Neural cell (in vitro differentiated cells): ENCODE measurements at regions not wholly inside any gene's neighbourhood (a gene's known extent, or its start where the extent isn't known, plus 50 kb on each side); places are given as distances from the start of the nearest gene placed in this dataset.

Experiments used
- CTCF ChIP-seq: fragments of 450-650 bp; IDR thresholded peaks from 2 replicates; pipeline ENCODE4 v1.5.1; 2014; ENCODE audit warnings: antibody characterized with exemption, mild to moderate bottlenecking, moderate library complexity; ENCODE audit not compliant: poor library complexity, severe bottlenecking
- EZH2 ChIP-seq: fragments of 200-600, 300-800 bp; shearing (Covaris generic), sonication (generic); IDR thresholded peaks from 2 replicates; pipeline ENCODE4 v1.6.1; 2014; ENCODE audit warnings: antibody characterized with exemption, low read length, borderline replicate concordance, mild to moderate bottlenecking; ENCODE audit not compliant: insufficient read depth, poor library complexity, severe bottlenecking
- MXI1 ChIP-seq: fragments of 450-650 bp; conservative IDR thresholded peaks from 2 replicates; pipeline ENCODE4 v1.6.1; 2014; ENCODE audit warnings: antibody characterized with exemption, mild to moderate bottlenecking; ENCODE audit not compliant: poor library complexity, severe bottlenecking
- RAD21 ChIP-seq: fragments of 450-650 bp; conservative IDR thresholded peaks from 2 replicates; pipeline ENCODE4 v1.6.1; 2014; ENCODE audit warnings: antibody characterized with exemption, mild to moderate bottlenecking, moderate library complexity
- REST ChIP-seq: IDR thresholded peaks from 2 replicates; pipeline ENCODE4 v1.6.1; 2012; ENCODE audit warnings: borderline replicate concordance
- SMC3 ChIP-seq: fragments of 450-650 bp; conservative IDR thresholded peaks from 2 replicates; pipeline ENCODE4 v1.6.1; 2014; ENCODE audit warnings: antibody characterized with exemption, mild to moderate bottlenecking, moderate library complexity; ENCODE audit not compliant: poor library complexity
- TAF1 ChIP-seq: IDR thresholded peaks from 2 replicates; pipeline ENCODE4 v1.6.1; 2012; ENCODE audit warnings: low read depth

- TF ChIP-seq CTCF = no peak
- TF ChIP-seq EZH2 = no peak
- no peak for TF ChIP-seq REST
- TF ChIP-seq SMC3 = no peak
- TF ChIP-seq RAD21 = no peak
- no peak for TF ChIP-seq TAF1
- no peak for TF ChIP-seq MXI1
These were observed 119.6 kb downstream of the EMX2 start for GRCh38 chr10:117662126-117662525.
